GM19324 (cell line): ENCODE measurements at regions not wholly inside any gene's neighbourhood (a gene's known extent, or its start where the extent isn't known, plus 50 kb on each side); places are given as distances from the start of the nearest gene placed in this dataset.

Experiments used
- ATAC-seq: cut with Tn5 transposase; IDR thresholded peaks from one replicate; pipeline ENCODE4 v1.9.1; 2021; ENCODE audit warnings: mild to moderate bottlenecking, moderate library complexity; ENCODE audit not compliant: unreplicated experiment, low FRiP score

- no peak for ATAC-seq
Measured at GRCh38 chr17:15048933-15049794, 216.0 kb downstream of the PMP22 start.

- ATAC-seq, result no peak
Measured at GRCh38 chr17:15048381-15048780, 216.7 kb downstream of the PMP22 start.

- ATAC-seq, result no peak
Measured at GRCh38 chr17:15042311-15042710, 222.8 kb downstream of the PMP22 start.

GRCh38 chr17:15039366-15039765, 225.8 kb downstream of the PMP22 start:
- no peak for ATAC-seq

- no peak for ATAC-seq
Measured at GRCh38 chr17:15038656-15039055, 226.5 kb downstream of the PMP22 start.

GRCh38 chr17:15036238-15036637, 228.9 kb downstream of the PMP22 start:
- no peak for ATAC-seq

- no peak for ATAC-seq
Measured at GRCh38 chr17:15031975-15032374, 233.2 kb downstream of the PMP22 start.

GRCh38 chr17:15029469-15029868, 235.7 kb downstream of the PMP22 start:
- no peak for ATAC-seq

GRCh38 chr17:15027853-15028252, 237.3 kb downstream of the PMP22 start:
- no peak for ATAC-seq

GRCh38 chr17:15026088-15026487, 239.0 kb downstream of the PMP22 start:
- ATAC-seq, result no peak

GRCh38 chr17:15023589-15024336, 241.4 kb downstream of the PMP22 start:
- no peak for ATAC-seq

- ATAC-seq, result no peak
Measured at GRCh38 chr17:15019158-15019557, 246.0 kb downstream of the PMP22 start.

GRCh38 chr17:15012351-15012980, 252.7 kb downstream of the PMP22 start:
- ATAC-seq, result no peak

GRCh38 chr17:15009087-15009486, 256.0 kb downstream of the PMP22 start:
- no peak for ATAC-seq

- ATAC-seq, result no peak
Measured at GRCh38 chr17:15007147-15007553, 258.0 kb downstream of the PMP22 start.

- no peak for ATAC-seq
Measured at GRCh38 chr17:15006421-15007128, 258.6 kb downstream of the PMP22 start.

GRCh38 chr17:15000661-15001060, 264.5 kb downstream of the PMP22 start:
- no peak for ATAC-seq

GRCh38 chr17:14997290-14997689, 267.8 kb downstream of the PMP22 start:
- ATAC-seq, result no peak

GRCh38 chr17:14986127-14986526, 279.0 kb downstream of the PMP22 start:
- no peak for ATAC-seq

GRCh38 chr17:14972844-14973243, 292.3 kb downstream of the PMP22 start:
- ATAC-seq, result no peak

GRCh38 chr17:14971054-14971453, 294.1 kb downstream of the PMP22 start:
- ATAC-seq, result no peak
